ENCODE measurements at regions not wholly inside any gene's neighbourhood (a gene's known extent, or its start where the extent isn't known, plus 50 kb on each side); places are given as distances from the start of the nearest gene placed in this dataset.
"Not testable (repeated sequence)": the region's sequence is repeated elsewhere in the genome, so short reads cannot be mapped to it uniquely, and the experiment has no call there.

DNA sequence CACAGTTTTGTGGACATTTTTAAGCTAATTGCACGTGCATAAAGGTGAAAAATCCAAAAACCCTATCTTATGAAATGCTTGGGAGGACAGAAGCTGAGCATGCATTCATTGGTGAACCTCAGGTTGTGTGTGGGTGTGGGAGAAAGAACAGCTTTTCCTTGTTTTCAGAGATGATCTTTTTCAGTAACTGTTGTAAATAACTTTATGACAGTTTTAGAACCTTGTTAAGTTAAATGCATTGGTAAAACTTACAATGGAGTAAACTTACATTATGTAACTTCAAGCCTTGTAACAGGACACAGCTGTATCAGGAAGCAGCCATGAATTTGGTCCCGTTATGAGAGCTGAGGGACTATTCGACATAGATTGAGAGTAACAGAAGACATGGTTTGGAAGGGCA, 587.4 kb downstream of the GALC start:
- no peak for DNase-seq

DNA sequence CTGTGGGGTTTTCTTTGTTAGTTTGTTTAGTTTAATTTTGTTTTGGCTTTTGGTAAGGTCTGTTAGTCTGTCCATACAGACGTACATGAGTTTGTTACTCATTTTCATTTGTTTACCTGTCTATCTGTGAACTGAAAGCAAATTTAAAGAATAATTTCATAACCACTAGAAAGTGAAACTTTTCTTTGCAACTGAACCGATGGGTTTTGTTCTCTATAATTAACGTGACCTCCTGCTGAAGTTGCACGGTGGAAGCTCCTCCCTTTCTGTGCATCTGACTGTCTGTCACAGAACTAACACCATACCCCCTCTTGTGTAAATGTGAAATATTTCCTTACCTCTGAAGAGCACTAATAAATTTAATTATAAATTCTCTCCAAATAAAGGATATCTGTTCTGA, 595.5 kb downstream of the GALC start:
- DNase-seq, result no peak

GRCh38 chr14:87391066-87391465, 601.9 kb downstream of the GALC start:
- DNase-seq, result no peak

DNA sequence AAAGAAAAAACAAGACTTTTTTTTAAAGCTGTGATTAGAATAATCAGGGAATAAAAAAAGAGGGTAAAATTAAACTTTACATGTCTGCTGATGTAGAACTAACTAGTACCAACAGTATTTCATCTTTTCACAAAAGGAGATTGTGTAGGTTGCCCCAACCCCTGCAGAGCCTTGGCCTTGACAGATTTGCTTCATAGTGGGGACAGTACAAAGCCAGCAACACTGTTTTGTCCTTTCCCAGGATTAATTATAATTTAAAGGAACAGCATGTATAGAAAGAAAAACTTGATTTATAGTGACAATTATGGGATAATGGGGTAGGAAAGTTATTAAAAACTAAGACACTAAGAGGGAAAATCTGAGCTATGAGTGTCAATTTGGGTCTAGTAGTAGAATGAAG, 604.0 kb downstream of the GALC start:
- DNase-seq, result no peak

GRCh38 chr14:87387806-87388205, 605.2 kb downstream of the GALC start:
- no peak for DNase-seq

DNA sequence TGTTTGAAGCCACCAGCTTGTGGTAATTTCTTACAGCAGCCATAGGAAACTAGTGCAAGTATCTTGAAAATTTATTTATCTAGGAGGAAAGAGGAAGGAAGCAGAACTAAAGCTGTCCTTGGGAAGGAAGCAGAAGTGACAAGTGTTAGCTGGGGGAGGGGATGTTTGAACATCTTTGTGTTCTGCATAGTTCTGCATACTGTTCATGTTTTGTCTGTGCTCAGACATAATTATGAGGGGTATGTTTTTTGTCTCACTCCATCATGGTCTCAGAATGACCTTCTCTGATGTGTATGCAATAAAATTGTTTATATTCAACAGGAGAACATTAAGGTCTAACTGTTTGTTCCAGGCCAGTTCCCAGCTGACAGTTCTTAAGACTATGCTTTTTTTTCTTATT, 606.5 kb downstream of the GALC start:
- DNase-seq, result no peak

DNA sequence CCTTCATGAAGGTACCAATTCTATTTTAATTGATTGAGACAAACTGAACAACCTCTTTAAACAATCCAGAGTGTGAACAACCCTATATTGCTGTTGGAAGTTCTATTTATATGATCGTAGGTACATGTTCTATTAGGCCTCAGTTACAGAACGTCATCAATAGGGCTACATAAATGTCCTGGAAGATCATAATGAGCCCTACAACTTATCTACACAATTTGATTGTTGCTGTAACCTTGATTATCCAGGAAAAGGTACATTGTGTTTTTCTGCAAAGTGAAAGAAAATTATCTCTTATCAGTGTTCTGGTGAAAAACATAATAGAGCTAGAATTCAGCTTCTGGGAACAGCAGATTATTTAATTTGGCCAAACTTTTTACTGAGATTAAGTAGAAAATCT, 612.9 kb downstream of the GALC start:
- DNase-seq, result no peak

GRCh38 chr14:87368751-87369150, 624.2 kb downstream of the GALC start:
- no peak for DNase-seq

GRCh38 chr14:87360246-87360645, 632.7 kb downstream of the GALC start:
- not testable (repeated sequence) for DNase-seq

- DNase-seq, result no peak
Measured at GRCh38 chr14:87351007-87351406, 642.0 kb downstream of the GALC start.

- DNase-seq, result no peak
Measured at GRCh38 chr14:87349921-87350320, 643.1 kb downstream of the GALC start.

- no peak for DNase-seq
Measured at GRCh38 chr14:87343652-87344051, 649.3 kb downstream of the GALC start.

- DNase-seq, result no peak
Measured at GRCh38 chr14:87334997-87335685, 657.8 kb downstream of the GALC start.

- no peak for DNase-seq
Measured at GRCh38 chr14:87331991-87332390, 661.0 kb downstream of the GALC start.

GRCh38 chr14:87325741-87326140, 667.2 kb downstream of the GALC start:
- no peak for DNase-seq

DNA sequence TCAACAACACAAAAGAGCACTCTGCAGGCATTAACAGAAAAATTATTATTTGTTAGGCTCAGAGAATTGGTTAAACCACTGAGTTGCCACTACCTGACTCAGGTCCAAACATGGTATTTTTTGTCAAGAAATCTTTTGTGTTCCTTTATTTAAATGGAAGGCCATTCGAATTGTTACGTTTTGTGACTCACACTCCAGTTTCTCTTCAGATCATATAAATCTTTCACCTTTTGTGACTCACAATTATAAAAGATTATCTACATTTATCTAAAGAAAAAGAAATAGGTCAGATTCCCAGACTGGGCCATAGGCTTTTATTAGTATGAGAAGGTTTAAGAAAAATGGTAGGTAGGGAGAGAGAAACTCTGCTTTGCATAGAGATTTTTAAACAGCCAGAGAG, 669.8 kb downstream of the GALC start:
- no peak for DNase-seq

DNA sequence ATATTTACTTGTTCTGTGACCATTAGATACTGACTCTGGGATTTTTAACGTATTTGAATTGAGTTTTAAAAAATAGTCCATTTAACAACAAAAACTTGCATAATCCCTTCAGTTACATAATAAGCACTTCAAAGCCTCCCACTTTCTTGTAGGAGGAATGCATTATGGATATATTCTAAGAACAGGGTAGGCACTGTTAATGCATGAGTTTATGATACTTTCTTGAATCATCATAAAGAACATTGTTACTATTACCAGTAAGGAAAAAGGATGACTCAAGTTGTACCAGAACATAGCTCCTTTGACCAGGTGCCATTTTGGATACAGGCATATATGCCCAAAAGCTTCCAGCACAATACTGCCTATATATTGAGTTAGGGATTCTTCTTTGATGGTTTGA, 671.4 kb downstream of the GALC start:
- no peak for DNase-seq

- DNase-seq, result no peak
Measured at GRCh38 chr14:87312894-87313205, 680.1 kb downstream of the GALC start.

- no peak for DNase-seq
Measured at GRCh38 chr14:87312169-87312893, 680.7 kb downstream of the GALC start.

GRCh38 chr14:87309557-87309956, 683.4 kb downstream of the GALC start:
- no peak for DNase-seq

DNA sequence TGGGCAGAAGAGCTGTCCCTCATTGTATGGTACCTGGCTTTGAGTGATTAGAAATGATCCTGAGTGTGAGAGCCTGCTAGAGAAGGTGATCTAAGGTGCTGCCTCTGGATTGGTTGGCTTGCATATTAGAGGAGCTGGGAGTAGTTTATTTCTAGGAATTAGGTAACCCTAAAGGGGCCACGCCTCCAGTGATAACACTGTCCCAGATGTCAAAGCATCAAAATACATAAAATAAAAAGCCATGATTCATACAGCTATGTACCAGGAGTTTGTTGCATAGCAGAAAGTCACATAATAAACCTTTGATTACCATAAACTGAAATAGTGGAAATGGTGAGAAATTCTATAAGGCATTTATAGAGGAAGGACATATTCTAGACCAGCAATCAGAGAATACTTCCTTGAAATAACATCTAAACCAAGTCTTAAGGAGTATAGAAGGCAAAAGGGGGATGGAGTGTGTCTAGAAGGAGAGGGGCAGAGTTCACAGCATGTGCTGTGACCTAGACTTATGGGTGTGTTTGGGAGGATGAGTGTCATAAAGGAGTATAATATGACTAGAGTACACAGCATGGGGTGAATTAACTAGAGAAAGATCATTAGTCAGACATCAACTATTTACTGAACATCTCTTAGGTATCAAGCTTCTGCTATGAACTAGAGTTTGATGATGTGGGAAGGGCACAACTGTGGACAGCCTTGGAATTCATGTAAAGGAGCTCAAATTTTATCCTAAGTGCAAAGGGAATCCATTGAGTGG, 686.4 kb downstream of the GALC start:
- DNase-seq, result no peak

- DNase-seq, result no peak
Measured at GRCh38 chr14:87305345-87305744, 687.6 kb downstream of the GALC start.

DNA sequence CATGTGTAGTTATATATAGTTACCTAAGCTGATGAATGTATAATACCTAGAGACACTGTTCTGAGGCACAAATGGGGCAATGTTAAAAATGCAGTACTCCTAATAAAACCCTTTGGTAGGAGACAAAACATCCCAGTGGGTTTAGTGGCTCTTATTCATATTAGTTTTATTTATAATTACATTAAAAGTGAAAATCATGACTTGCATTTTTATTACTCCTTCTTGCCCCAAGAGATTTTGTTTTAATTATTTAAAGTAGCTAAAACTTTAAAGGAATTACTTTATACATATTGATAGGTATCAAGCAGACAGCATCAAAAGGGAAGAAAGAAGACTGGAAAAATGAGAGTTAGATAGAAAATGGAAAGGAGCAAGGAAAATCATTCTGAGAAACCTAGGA, 688.6 kb downstream of the GALC start:
- DNase-seq, result no peak

DNA sequence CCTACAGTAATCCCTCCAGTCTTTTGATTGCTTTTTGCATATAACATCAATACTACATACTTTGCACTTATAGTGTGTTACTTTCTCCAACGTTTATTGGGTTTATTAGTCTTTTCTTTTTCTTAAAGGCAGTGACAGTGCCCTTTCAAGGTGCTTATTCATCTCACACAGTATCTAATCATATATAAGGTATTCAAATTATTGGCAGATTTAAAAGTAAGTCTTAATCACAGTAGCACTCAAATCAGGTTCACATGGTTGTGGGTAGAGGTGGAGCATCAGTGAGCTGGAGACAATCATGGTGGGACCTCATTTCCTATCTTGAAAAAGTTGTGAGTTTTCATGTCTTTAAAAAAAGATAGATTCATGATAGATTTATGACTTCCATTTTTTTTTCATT, 706.2 kb downstream of the GALC start:
- no peak for DNase-seq

All from activated gamma-delta T cell treated with Interleukin-2 at 50 U/mL for 16 hours (primary cell).